GM23338 (cell line): ENCODE measurements at regions not wholly inside any gene's neighbourhood (a gene's known extent, or its start where the extent isn't known, plus 50 kb on each side); places are given as distances from the start of the nearest gene placed in this dataset.

Experiments used
- CREB1 ChIP-seq: fragments of 250-450 bp; sonication (Bioruptor Pico); IDR thresholded peaks from 2 replicates; pipeline ENCODE4 v1.5.0; 2020; ENCODE audit warnings: low read depth, mild to moderate bottlenecking, moderate library complexity
- ETS1 ChIP-seq: IDR thresholded peaks from 2 replicates; pipeline ENCODE4 v1.6.1; 2016; ENCODE audit warnings: antibody characterized with exemption
- EZH2 ChIP-seq: fragments of 200-600 bp; sonication (generic); IDR thresholded peaks from one replicate; pipeline ENCODE4 v1.8.0; 2017; ENCODE audit warnings: antibody characterized with exemption, mild to moderate bottlenecking, low read depth; ENCODE audit not compliant: unreplicated experiment
- EZH2phosphoT487 ChIP-seq: fragments of 200-600 bp; sonication (generic); IDR thresholded peaks from one replicate; pipeline ENCODE4 v1.8.1; 2018; ENCODE audit warnings: antibody characterized with exemption; ENCODE audit not compliant: unreplicated experiment
- JUNB ChIP-seq: IDR thresholded peaks from one replicate; pipeline ENCODE4 v1.6.1; 2016; ENCODE audit warnings: antibody characterized with exemption; ENCODE audit not compliant: unreplicated experiment
- NANOG ChIP-seq: IDR thresholded peaks from 2 replicates; pipeline ENCODE4 v1.6.1; 2016; ENCODE audit warnings: antibody characterized with exemption, borderline replicate concordance
- POLR2AphosphoS5 ChIP-seq: IDR thresholded peaks from 2 replicates; pipeline ENCODE4 v1.6.1; 2016; ENCODE audit warnings: antibody characterized with exemption, low read depth
- REST ChIP-seq: IDR thresholded peaks from one replicate; pipeline ENCODE4 v1.6.1; 2018; ENCODE audit warnings: antibody characterized with exemption; ENCODE audit not compliant: unreplicated experiment
- STAT1 ChIP-seq: IDR thresholded peaks from one replicate; pipeline ENCODE4 v1.6.1; 2016; ENCODE audit warnings: antibody characterized with exemption; ENCODE audit not compliant: unreplicated experiment
- ZNF114 ChIP-seq: fragments of 250-450 bp; sonication (Bioruptor Pico); IDR thresholded peaks from 2 replicates; pipeline ENCODE4 v1.5.0; 2020; ENCODE audit warnings: mild to moderate bottlenecking, moderate library complexity
- ZNF331 ChIP-seq: fragments of 250-450 bp; sonication (Bioruptor Pico); IDR thresholded peaks from 2 replicates; pipeline ENCODE4 v1.5.0; 2020; ENCODE audit warnings: low read depth, mild to moderate bottlenecking, moderate library complexity
- ZNF462 ChIP-seq: fragments of 250-450 bp; sonication (Bioruptor Pico); IDR thresholded peaks from 2 replicates; pipeline ENCODE4 v1.5.0; 2020; ENCODE audit warnings: mild to moderate bottlenecking, moderate library complexity
- TF ChIP-seq, protein P1 (sequence below), 2 experiments: fragments of 200-600 bp in 1 of 2; sonication (generic) in 1 of 2; conservative IDR thresholded peaks; 2 replicates each; pipeline versions ENCODE4 v1.5.1 to v1.6.1; 2016 to 2017; ENCODE audit warnings: antibody characterized with exemption in 2 of 2, low read depth in 2 of 2, mild to moderate bottlenecking in 2 of 2, moderate library complexity in 1 of 2

DNA sequence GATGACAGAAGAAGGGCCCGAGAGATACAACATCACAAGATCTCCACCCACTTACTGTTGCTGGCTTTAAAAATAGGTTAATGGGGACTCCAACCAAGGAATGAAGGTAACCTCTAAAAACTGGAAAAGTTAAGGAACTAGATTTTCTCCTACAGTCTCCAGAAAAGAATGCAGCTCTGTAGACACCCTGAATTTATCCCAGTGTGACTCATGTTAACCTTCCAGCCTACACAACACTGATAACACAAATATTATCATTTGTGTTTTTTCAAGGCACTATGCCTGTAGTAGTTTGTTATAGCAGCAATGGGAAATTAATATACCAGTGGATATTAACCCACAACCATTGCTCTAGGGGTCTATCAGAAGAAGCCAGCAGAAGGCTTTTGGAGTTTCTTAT is 730.7 kb upstream of the ZP4 start:
- TF ChIP-seq ZNF114 (CRISPR knock-in tag): no peak
- TF ChIP-seq, protein P1, sequence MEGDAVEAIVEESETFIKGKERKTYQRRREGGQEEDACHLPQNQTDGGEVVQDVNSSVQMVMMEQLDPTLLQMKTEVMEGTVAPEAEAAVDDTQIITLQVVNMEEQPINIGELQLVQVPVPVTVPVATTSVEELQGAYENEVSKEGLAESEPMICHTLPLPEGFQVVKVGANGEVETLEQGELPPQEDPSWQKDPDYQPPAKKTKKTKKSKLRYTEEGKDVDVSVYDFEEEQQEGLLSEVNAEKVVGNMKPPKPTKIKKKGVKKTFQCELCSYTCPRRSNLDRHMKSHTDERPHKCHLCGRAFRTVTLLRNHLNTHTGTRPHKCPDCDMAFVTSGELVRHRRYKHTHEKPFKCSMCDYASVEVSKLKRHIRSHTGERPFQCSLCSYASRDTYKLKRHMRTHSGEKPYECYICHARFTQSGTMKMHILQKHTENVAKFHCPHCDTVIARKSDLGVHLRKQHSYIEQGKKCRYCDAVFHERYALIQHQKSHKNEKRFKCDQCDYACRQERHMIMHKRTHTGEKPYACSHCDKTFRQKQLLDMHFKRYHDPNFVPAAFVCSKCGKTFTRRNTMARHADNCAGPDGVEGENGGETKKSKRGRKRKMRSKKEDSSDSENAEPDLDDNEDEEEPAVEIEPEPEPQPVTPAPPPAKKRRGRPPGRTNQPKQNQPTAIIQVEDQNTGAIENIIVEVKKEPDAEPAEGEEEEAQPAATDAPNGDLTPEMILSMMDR (conservative IDR thresholded peaks at IDR 0.05; ENCODE audit: low read depth in 2 of 2): no peak
- TF ChIP-seq EZH2: no peak
- no peak for TF ChIP-seq CREB1
- TF ChIP-seq POLR2AphosphoS5: no peak
- TF ChIP-seq EZH2phosphoT487: no peak
- TF ChIP-seq ETS1: no peak
- no peak for TF ChIP-seq NANOG
- TF ChIP-seq REST: no peak
- TF ChIP-seq JUNB: no peak
- TF ChIP-seq ZNF331 (CRISPR knock-in tag): no peak
- TF ChIP-seq STAT1: no peak
- TF ChIP-seq ZNF462 (CRISPR knock-in tag): no peak
